RCC 7860 (cell line): ENCODE measurements at regions not wholly inside any gene's neighbourhood (a gene's known extent, or its start where the extent isn't known, plus 50 kb on each side); places are given as distances from the start of the nearest gene placed in this dataset.
A peak's percentile ranks its signal among the peaks of the same experiment; 100 is the strongest.

Experiments
- DNase-seq: peaks from one replicate; pipeline ENCODE4 v3.0.0-alpha.2; 2015; ENCODE audit warnings: low spot score
- FAIRE-seq: peaks from 2 replicates; lab custom pipeline; 2012; peaks lifted over from hg19 to GRCh38; lab: Jason Lieb, UNC

DNA sequence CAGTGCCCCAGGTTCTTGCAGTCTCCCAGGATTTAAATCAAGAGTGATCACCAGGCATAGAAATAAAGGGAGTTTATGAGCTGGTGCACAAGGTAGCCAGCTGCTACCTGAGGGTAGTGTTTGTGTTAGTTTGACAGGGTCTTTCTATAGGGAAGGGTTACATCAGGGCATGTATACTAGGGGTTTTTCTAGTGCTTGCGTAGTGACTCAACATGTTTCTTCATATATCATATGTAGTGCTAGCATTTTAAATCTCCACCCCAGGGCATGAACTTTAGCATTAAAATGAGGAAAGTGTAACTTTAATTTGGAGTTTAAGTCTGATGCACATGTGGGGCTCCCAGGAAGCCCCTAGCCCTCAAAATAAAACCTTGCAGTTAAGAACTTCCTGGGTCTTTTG is 86.5 kb upstream of the TNR start:
- DNase-seq (no peak), FAIRE-seq (no peak)

DNA sequence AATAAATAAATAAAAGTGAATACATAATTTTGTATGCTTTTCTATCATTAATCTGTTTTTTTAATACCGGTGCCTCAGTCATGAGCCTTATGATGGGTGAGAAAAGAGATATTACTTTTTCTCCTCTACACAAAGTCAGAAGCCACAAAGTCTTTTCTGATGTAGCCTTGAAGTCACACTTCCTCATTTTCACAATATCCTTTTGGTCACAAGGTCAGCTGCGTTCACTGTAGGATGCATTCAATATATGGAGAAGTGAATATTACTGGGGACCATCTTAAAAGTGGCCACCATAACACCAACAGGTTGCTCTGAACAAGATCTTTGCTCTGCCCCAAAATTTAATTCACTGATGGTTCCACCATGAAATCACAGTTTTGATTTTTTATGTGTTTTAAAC is 83.3 kb upstream of the TNR start:
- FAIRE-seq (no peak), DNase-seq (no peak)

DNA sequence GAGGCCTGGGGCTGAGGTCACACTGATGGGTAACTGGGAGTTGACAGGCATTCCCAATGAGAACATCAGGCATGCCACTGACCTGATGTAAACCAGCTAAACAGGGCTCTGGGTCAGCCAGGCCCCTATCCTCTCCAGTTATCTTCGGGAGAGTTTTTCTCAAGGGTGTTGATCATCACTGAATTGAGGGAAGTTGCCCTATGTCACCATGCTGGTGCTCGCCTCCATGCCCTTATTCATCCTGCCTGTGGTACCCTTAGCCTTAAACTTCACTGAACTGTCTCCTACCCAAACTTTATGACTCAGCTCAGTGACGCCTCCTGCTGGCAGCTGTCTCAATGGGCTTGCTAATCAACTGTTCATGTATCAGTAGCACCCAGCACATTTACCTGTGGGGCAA is 80.7 kb upstream of the TNR start:
- FAIRE-seq (no peak), DNase-seq (no peak)

DNA sequence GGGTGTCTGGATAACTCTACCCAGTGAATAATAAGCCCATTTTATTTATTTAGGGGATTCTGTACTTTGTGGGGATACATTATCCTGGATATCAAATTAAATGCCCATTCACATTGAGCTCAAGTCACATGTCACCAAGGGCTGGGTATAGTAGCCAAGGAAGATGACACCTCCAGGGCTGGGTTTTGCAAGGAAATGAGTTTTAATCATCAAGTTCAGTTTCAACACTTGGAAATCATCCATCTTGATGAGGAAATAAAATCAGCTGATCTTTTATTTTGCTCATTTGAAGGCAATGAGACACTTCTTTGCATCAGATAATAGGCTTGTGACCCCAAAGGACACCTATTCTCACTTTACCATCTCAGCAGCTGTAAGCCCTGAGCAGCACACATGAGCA is 80.0 kb upstream of the TNR start:
- DNase-seq (no peak), FAIRE-seq (no peak)

DNA sequence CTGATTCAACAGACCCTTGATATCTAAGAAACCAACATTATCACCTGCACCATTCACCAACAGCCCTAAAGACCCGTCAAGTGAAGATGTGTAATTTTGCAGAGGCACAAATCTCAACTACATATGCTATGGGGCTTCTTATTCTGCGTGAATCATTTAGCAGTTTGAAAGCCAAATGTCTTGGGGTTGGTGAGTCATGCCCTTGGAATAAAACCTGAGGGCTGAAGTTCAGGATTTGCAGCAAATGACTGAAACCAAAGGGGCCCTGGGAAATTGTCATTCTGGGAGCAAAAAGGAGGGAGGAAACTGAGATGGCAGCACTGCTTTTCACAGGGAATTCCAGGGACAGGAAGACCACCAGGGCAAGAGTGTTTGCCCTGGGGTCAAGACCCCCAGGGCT is 79.2 kb upstream of the TNR start:
- peak; percentile 10 for DNase-seq
- no peak for FAIRE-seq

DNA sequence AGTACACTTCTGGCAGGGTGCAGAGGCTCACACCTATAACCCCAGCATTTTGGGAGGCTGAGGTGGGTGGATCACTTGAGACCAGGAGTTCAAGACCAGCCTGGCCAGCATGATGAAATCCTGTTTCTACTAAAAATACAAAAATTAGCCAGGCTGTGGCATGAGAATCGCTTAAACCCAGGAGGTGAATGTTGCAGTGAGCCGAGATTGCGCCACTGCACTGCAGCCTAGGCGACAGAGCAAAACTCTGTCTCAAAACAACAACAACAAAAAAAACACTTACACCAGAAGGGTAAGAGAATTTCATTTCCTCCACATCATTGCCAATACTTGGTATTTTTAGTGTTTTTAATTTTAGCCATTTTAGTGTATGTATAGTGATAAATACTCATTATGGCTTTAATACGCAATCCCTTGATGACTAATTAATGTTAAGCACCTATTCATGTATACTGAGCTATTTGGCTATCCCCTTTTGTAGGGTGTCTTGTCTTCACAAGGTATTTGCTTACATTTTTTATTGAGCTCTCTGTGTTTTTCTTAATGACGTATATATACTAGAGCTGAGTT is 77.1 kb upstream of the TNR start:
- DNase-seq (no peak), FAIRE-seq (no peak)

DNA sequence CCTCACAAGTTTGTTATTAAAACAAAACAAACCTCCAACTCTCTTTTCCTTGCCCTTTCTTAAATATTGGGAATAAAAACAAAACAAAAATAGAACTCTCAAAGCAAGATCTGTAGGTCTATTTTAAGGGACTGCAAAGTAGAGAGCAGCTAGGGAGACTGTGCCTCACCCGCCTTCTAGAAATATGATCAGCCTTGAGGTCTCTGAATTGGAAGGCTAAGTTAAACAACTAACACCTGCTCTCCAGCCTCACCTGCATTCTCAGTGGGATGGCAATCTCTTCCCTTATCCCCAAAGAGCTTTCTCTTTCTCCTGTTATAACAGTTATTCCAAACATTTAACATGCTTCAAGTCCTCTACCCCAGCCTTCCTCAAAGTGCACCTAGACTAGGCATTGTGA is 75.5 kb upstream of the TNR start:
- DNase-seq (no peak), FAIRE-seq (no peak)

DNA sequence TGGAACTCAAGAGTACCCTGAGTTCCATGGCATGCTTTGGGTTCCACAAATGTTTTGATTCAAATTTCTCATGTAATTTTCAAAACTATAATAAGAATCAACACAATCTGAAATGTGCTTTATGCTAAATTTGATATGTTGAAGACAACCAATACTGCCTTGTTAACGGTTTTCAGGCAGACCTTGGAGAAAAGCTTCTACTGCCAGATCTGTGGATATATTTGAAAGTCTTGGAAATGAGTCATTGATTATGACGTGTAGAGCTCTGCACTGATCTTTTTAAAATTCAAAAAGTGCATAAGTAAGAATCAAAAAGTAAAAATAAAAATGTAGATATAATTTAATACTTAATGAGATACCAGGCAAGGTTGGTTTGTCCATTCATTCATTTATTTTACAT is 74.0 kb upstream of the TNR start:
- FAIRE-seq (no peak), DNase-seq (no peak)

DNA sequence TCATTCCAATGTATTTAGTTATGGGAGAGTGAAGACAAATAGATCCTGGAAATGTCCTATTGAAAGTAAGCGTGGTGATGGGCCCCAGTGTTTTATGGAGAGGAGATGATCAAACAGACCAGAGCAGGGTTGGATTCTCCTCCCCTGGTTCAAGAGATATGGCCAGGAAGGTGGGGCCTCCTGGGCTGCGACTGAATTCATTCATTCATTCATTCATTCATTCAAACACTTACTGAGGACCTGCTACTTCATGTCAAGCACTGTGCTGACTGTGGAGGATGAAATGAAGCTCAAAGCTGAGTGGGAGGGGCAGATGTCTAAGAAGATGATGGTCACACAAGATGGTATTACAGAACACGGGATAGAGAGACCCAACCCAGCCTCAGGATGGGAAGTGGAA is 71.5 kb upstream of the TNR start:
- FAIRE-seq (no peak), DNase-seq (no peak)

DNA sequence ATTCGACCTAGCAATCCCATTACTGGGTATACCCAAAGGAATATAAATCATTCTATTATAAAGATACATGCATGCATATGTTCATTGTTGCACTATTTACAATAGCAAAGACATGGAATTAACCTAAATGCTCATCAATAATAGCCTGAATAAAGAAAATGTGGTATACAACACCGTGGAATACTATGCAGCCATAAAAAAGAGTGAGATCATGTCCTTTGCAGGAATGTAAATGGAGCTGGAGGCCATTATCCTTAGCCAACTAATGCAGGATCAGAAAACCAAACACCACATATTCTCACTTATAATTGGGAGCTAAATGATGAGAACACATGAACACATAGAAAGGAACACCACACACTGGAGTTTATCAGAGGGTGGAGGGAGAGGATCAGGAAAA is 69.5 kb upstream of the TNR start:
- no peak for FAIRE-seq
- DNase-seq = no peak

DNA sequence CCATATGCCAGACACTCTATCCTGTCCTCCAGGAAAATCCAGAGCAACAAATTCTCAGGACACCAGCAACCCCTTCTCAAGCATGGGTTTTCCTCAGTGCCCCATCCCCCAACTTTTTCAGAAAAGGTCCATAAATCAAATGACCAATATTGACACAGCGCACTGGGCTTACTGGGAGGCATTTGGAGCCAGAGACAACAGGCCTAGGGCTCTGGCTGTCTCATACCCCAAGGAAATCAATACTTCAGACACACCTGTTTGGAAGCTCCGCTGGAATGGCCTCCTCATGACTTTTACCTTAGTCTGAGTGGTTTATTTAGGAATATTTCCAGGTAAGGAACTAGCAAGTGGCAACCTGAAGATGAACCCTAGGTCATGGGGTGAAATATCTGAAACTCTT is 66.9 kb upstream of the TNR start:
- DNase-seq = no peak
- no peak for FAIRE-seq

DNA sequence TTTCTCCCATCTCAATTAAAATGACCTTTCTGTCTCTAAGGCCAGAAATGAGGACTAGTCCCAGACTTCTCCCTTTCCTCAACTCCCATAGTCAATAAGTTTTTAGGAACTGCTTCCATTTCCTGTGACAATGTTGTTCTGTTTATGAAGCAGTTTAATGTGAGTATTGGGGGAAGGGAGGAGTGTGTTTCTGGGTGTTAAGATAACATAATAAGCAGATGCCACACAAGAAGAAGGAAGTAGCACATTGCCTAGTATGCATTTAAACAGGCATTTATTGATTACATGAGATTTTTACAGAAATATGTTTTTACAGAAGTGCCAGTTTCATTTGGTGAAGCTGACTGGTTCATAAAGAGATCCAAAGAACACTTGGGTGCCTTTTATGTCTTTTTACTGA is 65.6 kb upstream of the TNR start:
- FAIRE-seq (no peak), DNase-seq (no peak)

DNA sequence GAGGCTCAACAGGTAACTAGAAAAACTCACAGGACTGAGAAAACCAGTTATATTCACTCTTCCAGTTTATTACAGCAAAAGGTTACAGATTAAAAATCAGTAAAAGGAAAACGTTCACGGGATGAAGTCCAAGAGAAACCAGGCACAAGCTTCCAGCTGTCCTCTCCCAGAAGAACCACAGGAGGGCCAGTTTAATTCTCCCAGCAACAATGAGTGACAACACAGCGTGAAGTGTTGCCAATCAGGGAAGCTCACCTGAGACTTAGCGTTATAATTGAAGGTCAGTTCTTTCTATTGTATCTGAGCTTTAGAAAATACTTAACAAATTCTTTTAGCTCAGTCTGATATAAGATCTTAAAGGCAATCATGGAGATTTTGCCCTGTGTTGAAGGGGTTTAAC is 65.2 kb upstream of the TNR start:
- FAIRE-seq (no peak), DNase-seq (no peak)

DNA sequence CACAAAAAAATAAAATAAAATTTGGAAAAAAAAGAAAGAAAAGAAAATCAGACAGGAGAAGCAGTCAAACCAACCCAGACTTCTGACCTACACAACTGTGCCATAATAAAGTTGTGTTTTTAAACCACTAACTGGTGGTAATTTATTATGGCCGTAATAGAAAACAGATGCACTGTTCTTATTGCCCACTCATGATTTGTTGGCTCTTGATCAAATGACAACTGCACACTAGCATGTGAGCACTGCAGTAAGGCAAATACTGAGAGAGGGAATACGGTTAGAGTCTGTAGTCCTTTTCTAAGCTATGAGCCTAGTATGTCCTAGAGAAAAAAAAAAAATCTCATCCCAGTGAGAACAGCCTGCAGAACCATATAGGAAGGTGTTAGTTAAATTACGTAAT is 61.2 kb upstream of the TNR start:
- DNase-seq (no peak), FAIRE-seq (no peak)

DNA sequence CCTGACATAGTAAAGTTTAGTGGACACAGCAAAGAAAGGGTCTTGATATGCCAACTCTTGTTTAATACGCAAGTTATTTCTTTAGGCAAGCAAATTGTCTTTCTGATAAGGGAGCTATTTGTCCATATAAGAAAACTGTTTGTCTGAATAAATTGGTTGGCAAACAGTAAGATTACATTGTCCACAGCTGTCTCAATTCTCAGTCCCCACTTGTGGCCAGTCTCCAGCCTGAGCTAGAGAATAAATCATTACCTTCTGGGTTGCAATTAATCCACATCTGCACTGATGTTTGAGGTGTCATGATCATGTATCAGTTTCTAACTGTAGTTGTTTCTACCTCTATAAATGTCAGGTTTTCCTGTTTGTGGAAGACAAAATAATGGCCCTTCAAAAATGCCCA is 60.0 kb upstream of the TNR start:
- FAIRE-seq (no peak), DNase-seq (no peak)

DNA sequence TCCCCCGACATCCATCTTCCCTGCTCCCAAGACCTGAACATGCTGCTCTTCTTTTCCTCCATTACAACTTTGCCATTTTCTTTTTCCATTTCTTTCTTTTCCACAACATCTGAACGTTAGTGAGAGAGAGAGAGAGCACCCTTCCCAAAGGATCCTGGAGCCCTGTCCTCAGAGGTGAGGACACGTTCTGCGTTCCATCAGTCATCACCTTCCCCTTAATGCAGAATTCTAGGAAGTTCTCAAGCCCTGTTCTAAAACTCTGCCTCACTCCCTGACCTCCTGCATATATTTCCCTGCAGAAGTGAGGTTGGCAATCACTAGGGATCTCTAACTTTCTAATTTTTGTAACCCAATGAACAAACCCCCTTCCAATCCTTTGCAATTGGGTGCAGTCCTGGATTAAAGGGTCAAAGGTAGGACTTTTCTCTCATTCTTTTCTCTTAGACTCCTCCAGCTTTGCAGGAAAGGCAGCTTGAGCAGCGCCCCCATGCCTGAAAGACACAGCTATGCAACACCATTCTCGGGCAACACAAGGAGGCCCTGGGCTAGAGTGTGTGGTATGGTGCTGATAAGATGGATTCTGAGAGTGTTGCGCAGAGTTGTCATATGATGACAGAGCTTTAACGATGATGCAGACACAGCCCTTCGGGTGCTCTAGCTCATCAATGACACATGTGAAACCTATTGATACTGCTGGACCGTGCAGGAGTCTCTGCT is 59.2 kb upstream of the TNR start:
- DNase-seq (no peak), FAIRE-seq (no peak)

DNA sequence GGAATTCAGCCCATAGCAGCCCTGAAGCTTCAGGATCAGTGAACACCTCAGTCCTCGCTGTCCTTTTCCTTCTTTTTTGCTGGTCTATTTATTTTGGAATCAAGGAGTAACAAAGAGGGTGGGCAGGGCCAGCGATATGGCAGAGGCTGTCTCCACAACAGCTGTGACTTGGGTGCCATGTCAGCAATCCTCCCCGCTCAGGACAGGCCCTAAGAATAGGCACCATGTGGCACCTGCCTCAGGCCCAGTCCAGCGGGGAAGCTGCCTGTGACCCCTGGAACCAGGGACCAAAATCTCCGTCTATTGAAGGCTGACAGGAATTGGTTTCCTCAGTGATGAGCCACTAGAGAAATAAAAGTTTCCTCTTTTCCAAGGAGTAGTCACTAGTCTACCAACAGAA is 58.6 kb upstream of the TNR start:
- no peak for DNase-seq
- no peak for FAIRE-seq

DNA sequence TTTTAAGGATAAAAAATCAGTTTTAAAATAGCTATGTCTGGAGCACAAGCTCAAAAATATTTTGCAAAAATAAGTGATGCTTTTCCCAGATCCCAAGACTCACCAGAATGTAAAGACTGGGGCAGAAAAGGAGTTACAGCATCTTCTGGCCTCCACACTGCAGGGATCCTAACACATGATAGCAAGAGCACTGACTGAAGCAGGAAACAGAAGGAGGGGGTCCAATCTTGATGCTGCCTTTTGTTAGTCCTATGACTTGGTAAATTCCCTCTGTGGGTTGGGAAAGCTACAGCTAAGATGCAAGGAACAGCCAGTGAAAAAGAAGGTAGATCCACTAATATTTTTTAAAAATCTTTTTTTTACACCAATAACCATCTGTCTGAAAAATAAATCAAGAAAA is 54.2 kb upstream of the TNR start:
- no peak for DNase-seq
- FAIRE-seq = no peak

DNA sequence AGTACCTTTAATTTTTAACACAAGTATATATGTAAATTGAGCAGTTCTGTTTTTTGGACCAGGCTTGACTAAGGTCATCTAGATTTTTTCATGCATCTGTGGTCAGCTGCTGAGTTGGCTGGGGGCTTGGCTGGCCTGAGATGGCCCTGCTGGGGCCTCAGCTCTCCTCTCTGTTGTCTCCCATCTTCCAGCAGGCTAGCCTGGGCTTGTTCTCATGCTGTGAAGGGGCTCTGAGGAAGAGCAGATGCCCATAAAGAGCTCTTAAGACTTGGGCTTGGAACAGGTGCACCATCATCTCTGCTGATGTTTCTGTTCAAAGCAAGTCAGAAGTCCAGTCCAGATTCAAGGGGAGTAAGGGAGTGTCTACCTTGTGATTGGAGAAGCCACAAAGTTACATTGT is 51.2 kb upstream of the TNR start:
- FAIRE-seq (no peak), DNase-seq (no peak)

DNA sequence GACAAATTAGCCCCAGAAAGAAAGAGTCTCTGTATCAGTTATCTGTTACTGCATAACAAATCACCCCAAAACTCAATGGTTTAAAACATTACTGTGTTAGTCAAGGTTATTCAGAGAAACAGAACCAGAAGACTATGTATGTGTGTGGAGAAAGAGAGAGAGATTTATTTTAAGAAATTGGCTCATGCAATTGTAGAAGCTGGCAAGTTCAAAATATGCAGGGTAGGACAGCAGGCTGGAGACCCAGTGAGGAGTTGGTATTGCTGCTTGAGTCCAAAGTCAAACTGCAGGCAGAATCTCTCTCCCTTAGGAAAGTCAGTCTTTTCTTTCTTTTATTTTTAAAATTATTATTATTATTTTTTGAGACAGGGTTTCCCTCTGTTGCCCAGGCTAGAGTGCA is 50.2 kb upstream of the TNR start:
- DNase-seq = no peak
- no peak for FAIRE-seq
